ENCODE measurements at regions not wholly inside any gene's neighbourhood (a gene's known extent, or its start where the extent isn't known, plus 50 kb on each side); places are given as distances from the start of the nearest gene placed in this dataset.

DNA sequence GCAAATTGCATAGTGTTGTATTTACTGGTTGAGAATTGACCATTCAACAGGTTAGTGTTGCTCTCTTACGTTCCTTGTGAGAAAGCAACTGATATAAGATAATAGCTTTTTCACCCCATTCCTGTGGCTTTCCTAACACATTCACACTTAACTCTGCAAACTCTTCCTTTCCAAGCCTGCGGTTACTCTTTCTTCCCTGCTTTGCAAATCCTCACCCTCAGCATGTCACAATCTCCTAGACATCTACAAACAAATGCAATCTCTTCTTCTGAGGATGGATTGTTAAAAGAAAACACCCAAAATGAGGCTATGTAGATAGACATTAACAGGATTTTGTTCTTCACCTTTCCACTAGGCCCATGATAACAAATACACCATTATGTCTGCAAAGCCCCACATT is 771.7 kb upstream of the PCDH7 start:
- TF ChIP-seq, protein P1, sequence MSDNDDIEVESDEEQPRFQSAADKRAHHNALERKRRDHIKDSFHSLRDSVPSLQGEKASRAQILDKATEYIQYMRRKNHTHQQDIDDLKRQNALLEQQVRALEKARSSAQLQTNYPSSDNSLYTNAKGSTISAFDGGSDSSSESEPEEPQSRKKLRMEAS (IDR thresholded peaks at IDR 0.05; ENCODE audit: low read depth, low read length), result no peak
- TF ChIP-seq POLR2A (IDR thresholded peaks at IDR 0.05; ENCODE audit: extremely low read depth, insufficient read length) (no peak), MYC (IDR thresholded peaks at IDR 0.05; ENCODE audit: low read depth, low read length) (no peak)
- TF ChIP-seq, protein P2, sequence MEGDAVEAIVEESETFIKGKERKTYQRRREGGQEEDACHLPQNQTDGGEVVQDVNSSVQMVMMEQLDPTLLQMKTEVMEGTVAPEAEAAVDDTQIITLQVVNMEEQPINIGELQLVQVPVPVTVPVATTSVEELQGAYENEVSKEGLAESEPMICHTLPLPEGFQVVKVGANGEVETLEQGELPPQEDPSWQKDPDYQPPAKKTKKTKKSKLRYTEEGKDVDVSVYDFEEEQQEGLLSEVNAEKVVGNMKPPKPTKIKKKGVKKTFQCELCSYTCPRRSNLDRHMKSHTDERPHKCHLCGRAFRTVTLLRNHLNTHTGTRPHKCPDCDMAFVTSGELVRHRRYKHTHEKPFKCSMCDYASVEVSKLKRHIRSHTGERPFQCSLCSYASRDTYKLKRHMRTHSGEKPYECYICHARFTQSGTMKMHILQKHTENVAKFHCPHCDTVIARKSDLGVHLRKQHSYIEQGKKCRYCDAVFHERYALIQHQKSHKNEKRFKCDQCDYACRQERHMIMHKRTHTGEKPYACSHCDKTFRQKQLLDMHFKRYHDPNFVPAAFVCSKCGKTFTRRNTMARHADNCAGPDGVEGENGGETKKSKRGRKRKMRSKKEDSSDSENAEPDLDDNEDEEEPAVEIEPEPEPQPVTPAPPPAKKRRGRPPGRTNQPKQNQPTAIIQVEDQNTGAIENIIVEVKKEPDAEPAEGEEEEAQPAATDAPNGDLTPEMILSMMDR (IDR thresholded peaks at IDR 0.05; ENCODE audit: low read depth, low read length), result no peak
- DNase-seq (ENCODE audit: low read depth), result no peak
- no peak overlapping the region for H3K4me3 ChIP-seq (ENCODE audit: low read depth, low read length)

DNA sequence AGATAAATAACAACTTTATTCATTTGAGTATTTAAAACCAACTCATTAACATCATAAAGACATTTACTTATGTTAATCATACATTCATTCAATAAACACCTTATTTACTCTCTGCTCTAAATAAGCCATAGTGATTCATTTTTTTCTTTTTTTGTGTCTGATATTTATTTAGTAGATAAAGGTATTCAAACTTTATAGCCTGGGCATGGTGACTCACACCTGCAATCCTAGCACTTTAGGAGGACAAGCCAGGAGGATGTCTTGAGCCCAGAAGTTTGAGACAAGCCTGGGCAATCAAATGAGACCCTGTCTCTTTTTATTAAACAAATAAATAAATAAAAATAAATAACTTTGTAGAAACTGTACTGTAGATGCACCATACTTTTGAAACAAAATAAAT is 771.3 kb upstream of the PCDH7 start:
- no peak overlapping the region for H3K4me3 ChIP-seq (ENCODE audit: low read depth, low read length)
- DNase-seq (ENCODE audit: low read depth), result no peak
- TF ChIP-seq MYC (IDR thresholded peaks at IDR 0.05; ENCODE audit: low read depth, low read length), result no peak
- TF ChIP-seq, protein P2 (IDR thresholded peaks at IDR 0.05; ENCODE audit: low read depth, low read length), result no peak
- TF ChIP-seq, protein P1 (IDR thresholded peaks at IDR 0.05; ENCODE audit: low read depth, low read length), result no peak
- no peak for TF ChIP-seq POLR2A (IDR thresholded peaks at IDR 0.05; ENCODE audit: extremely low read depth, insufficient read length)

DNA sequence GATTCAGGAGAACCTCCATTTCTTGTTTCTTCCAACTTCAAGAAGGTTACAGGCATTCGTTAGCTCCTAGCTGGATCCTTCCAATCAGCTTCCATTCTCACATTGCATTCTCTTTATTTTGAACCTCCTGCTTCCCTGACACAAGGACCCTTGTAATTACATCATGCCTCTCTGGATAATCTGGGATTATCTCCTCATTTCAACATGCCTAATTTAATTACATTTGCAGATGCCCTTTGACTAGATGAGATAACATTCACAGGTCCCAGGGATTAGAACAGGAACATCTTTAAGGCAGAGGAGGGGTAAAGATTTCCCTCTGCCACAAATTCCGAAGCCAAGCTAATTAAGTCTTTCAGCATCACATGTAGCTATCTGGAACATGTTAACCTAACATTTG is 753.8 kb upstream of the PCDH7 start:
- no peak overlapping the region for H3K4me3 ChIP-seq (ENCODE audit: low read depth, low read length)
- TF ChIP-seq POLR2A (IDR thresholded peaks at IDR 0.05; ENCODE audit: extremely low read depth, insufficient read length) (no peak), MYC (IDR thresholded peaks at IDR 0.05; ENCODE audit: low read depth, low read length) (no peak)
- TF ChIP-seq, protein P1 (IDR thresholded peaks at IDR 0.05; ENCODE audit: low read depth, low read length), result no peak
- TF ChIP-seq, protein P2 (IDR thresholded peaks at IDR 0.05; ENCODE audit: low read depth, low read length), result no peak
- DNase-seq (ENCODE audit: low read depth), result no peak

DNA sequence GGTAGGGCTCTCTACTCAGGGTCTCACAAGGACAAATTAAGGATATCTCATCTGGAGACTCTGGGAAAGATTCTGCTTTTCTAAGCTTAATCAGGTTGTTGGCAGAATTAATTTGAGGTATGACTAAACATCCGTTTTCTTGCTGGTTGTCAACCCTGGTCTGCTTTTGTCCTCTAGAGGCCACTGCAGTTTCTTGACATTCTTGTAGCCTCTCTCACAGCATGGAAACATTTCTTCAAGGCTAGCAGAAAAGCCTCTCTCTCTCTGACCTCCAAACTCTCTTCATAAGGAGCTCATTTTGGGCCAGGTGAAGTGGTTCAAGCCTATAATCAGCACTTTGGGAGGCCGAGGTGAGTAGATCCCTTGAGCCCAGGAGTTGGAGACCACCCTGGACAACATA is 749.5 kb upstream of the PCDH7 start:
- TF ChIP-seq, protein P2 (IDR thresholded peaks at IDR 0.05; ENCODE audit: low read depth, low read length), result peak; percentile 38
- TF ChIP-seq, protein P1 (IDR thresholded peaks at IDR 0.05; ENCODE audit: low read depth, low read length), result no peak
- no peak for TF ChIP-seq POLR2A (IDR thresholded peaks at IDR 0.05; ENCODE audit: extremely low read depth, insufficient read length)
- no peak overlapping the region for H3K4me3 ChIP-seq (ENCODE audit: low read depth, low read length)
- peak; percentile 36 for DNase-seq (ENCODE audit: low read depth)

DNA sequence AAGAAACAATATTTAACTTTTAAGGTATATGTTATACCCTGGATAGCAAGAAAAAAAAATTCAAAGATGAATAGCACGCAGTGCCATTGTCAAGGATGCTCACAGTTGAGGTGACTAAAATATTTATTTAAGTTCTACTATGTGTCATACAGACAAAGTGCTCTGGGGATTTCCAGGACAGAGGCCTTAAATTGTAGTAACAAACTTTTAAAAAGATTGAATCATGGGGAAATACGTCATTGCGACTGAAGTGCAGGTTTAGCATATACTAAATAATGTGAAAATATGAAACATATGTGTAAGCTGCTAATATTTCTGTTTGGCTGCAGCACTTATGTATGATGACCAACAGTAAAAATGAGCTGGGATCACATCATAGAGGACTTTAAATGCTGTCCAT is 748.0 kb upstream of the PCDH7 start:
- DNase-seq (ENCODE audit: low read depth), result no peak
- no peak overlapping the region for H3K4me3 ChIP-seq (ENCODE audit: low read depth, low read length)
- TF ChIP-seq POLR2A (IDR thresholded peaks at IDR 0.05; ENCODE audit: extremely low read depth, insufficient read length), result no peak
- TF ChIP-seq, protein P1 (IDR thresholded peaks at IDR 0.05; ENCODE audit: low read depth, low read length), result no peak
- TF ChIP-seq MYC (IDR thresholded peaks at IDR 0.05; ENCODE audit: low read depth, low read length), result no peak
- TF ChIP-seq, protein P2 (IDR thresholded peaks at IDR 0.05; ENCODE audit: low read depth, low read length), result no peak

DNA sequence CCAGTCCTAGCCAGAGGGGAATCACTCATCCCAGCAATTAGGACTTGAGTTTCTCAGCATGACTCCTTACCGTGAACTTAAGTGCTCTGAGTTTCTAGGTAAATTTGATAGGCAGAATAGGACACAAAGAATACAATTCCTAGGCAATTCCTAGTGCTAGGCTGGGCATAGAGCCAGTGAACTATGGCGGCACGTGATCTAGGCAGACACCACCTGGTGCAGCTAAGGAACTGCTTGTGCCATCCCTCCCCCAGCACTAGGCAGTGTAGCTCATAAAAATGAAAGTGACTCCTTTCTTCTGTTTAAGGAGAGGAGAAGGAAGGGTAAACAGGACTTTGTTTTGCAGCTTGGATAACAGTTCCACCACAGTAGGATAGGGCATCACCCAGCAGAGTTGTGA is 736.3 kb upstream of the PCDH7 start:
- H3K4me3 ChIP-seq (ENCODE audit: low read depth, low read length), result no peak overlapping the region
- DNase-seq (ENCODE audit: low read depth), result no peak
- TF ChIP-seq, protein P2 (IDR thresholded peaks at IDR 0.05; ENCODE audit: low read depth, low read length), result no peak
- TF ChIP-seq POLR2A (IDR thresholded peaks at IDR 0.05; ENCODE audit: extremely low read depth, insufficient read length) (no peak), MYC (IDR thresholded peaks at IDR 0.05; ENCODE audit: low read depth, low read length) (no peak)
- TF ChIP-seq, protein P1 (IDR thresholded peaks at IDR 0.05; ENCODE audit: low read depth, low read length), result no peak
